ENCODE measurements at regions not wholly inside any gene's neighbourhood (a gene's known extent, or its start where the extent isn't known, plus 50 kb on each side); places are given as distances from the start of the nearest gene placed in this dataset.

GRCh38 chr9:88712484-88712883, 177.5 kb downstream of the NXNL2 start:
- no peak for DNase-seq (ENCODE audit: low spot score)
- Histone ChIP-seq H3K27ac (ENCODE audit: low read depth, low read length, poor library complexity, severe bottlenecking) (no peak overlapping the region), H4K20me1 (ENCODE audit: insufficient read depth, low read length) (no peaks in the 10 kb centered on the region), H3K4me3 (ENCODE audit: low read depth, low read length, poor library complexity, severe bottlenecking) (no peak overlapping the region), H3K4me2 (ENCODE audit: low read length) (no peak overlapping the region), H3K9me3 (ENCODE audit: low read length) (no peaks in the 10 kb centered on the region), H3K79me2 (ENCODE audit: insufficient read depth, low read depth, low read length) (no peaks in the 10 kb centered on the region), H3K36me3 (ENCODE audit: insufficient read depth, low read length) (no peaks in the 10 kb centered on the region), H3K9me2 (ENCODE audit: insufficient read depth, low read length) (no peaks in the 10 kb centered on the region), H3K4me1 (ENCODE audit: insufficient read depth, low read length, poor library complexity, severe bottlenecking) (no peaks in the 10 kb centered on the region), H2AFZ (ENCODE audit: low read length) (no peak overlapping the region)
- TF ChIP-seq EZH2phosphoT487 (IDR thresholded peaks at IDR 0.05; ENCODE audit: borderline replicate concordance, low read depth, low read length) (no peak), CTCF (conservative IDR thresholded peaks at IDR 0.05; ENCODE audit: low read length) (no peak)
- no TSS peak for BruUV-seq (replicated peaks)
- ChIA-PET POLR2A (no interaction called here), CTCF (ENCODE audit: unreplicated experiment) (no interaction called here)
- intact Hi-C loops (cut with micrococcal nuclease; ENCODE audit: unreplicated experiment): no loop called here

GRCh38 chr9:88713010-88713409, 178.0 kb downstream of the NXNL2 start:
- intact Hi-C loops (cut with micrococcal nuclease; ENCODE audit: unreplicated experiment): no loop called here
- POLR2A ChIA-PET: no interaction called here

More at GRCh38 chr9:88713010-88713409, 178.0 kb downstream of the NXNL2 start:
- Histone ChIP-seq H3K4me1 (ENCODE audit: insufficient read depth, low read length, poor library complexity, severe bottlenecking) (no peaks in the 10 kb centered on the region), H2AFZ (ENCODE audit: low read length) (no peak overlapping the region), H3K9me2 (ENCODE audit: insufficient read depth, low read length) (no peaks in the 10 kb centered on the region), H3K9me3 (ENCODE audit: low read length) (no peaks in the 10 kb centered on the region; the same call in 1 of the 2 replicates), H3K36me3 (ENCODE audit: insufficient read depth, low read length) (no peaks in the 10 kb centered on the region), H3K27ac (ENCODE audit: low read depth, low read length, poor library complexity, severe bottlenecking) (no peak overlapping the region), H3K4me2 (ENCODE audit: low read length) (no peak overlapping the region), H4K20me1 (ENCODE audit: insufficient read depth, low read length) (no peaks in the 10 kb centered on the region), H3K79me2 (ENCODE audit: insufficient read depth, low read depth, low read length) (no peaks in the 10 kb centered on the region), H3K4me3 (ENCODE audit: low read depth, low read length, poor library complexity, severe bottlenecking) (no peak overlapping the region)
- TF ChIP-seq CTCF (conservative IDR thresholded peaks at IDR 0.05; ENCODE audit: low read length) (no peak), EZH2phosphoT487 (IDR thresholded peaks at IDR 0.05; ENCODE audit: borderline replicate concordance, low read depth, low read length) (no peak)
- CTCF ChIA-PET (ENCODE audit: unreplicated experiment): no interaction called here
- no TSS peak for BruUV-seq (replicated peaks)
- no peak for DNase-seq (ENCODE audit: low spot score)

All from OCI-LY7 (cell line).